ENCODE measurements at regions not wholly inside any gene's neighbourhood (a gene's known extent, or its start where the extent isn't known, plus 50 kb on each side); places are given as distances from the start of the nearest gene placed in this dataset.

GRCh38 chr4:105066401-105066800 lies 80.3 kb upstream of the TET2 start:
- no peak for TF ChIP-seq SIN3A (IDR thresholded peaks at IDR 0.05; ENCODE audit: borderline replicate concordance, insufficient read depth, low read length)
- no peak for TF ChIP-seq POLR2AphosphoS5 (IDR thresholded peaks at IDR 0.05; ENCODE audit: low read depth, low read length)
- TF ChIP-seq TAF1 (IDR thresholded peaks at IDR 0.05; ENCODE audit: borderline replicate concordance, insufficient read depth, low read length) = no peak
- TF ChIP-seq REST (IDR thresholded peaks at IDR 0.05; ENCODE audit: insufficient read depth in 1 of 2, low read depth in 2 of 2, low read length in 2 of 2) = no peak
- TF ChIP-seq FOXP2 (optimal IDR thresholded peaks at IDR 0.05; ENCODE audit: borderline replicate concordance, extremely low read depth, extremely low read length, insufficient read depth) = no peak

Data from PFSK-1 (cell line).